HG02798 (cell line): ENCODE measurements at regions not wholly inside any gene's neighbourhood (a gene's known extent, or its start where the extent isn't known, plus 50 kb on each side); places are given as distances from the start of the nearest gene placed in this dataset.

Experiments
- ATAC-seq: cut with Tn5 transposase; IDR thresholded peaks from one replicate; pipeline ENCODE4 v1.9.1; 2021; ENCODE audit warnings: mild to moderate bottlenecking; ENCODE audit not compliant: unreplicated experiment, poor library complexity

DNA sequence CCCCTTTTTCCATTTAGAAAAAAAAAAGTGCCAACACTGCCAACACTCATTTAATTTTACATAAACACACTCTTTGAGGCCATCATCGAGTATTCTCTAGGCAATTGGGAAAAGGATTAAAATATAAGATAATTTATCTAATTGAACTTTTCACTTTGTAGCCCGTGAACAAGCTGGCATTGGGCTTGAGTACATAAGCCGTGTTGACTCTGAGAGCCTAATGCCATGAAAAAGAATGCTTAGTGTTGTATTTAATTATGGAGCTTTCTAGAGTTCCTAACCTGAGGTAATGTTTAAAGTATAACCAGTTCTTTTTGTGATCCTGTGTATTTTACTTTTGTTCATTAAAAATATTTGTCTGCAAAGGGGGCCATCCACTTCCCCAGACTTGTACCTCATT lies 193.8 kb downstream of the LYPLAL1 start:
- no peak for ATAC-seq

- no peak for ATAC-seq
These were observed 191.8 kb downstream of the LYPLAL1 start for GRCh38 chr1:219365451-219365850.

DNA sequence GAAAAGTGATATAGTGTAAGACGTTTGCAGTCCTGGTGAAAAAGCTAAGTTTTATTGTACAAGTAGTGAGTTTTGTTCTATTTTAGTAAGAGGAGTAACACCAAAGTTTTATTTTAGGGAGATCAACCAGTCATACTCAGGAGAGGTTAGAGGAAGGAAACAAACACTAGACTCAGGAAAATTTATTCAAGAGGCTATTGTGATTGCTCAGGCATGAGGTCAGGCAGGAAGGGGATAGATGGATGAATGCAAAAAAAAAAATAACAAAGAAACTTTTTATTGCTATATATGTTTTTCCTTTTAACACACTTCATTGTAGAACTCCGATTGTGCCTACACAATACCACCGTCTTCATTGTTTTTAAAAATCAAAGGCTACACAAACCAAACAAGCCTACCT lies 189.0 kb downstream of the LYPLAL1 start:
- ATAC-seq, result no peak

DNA sequence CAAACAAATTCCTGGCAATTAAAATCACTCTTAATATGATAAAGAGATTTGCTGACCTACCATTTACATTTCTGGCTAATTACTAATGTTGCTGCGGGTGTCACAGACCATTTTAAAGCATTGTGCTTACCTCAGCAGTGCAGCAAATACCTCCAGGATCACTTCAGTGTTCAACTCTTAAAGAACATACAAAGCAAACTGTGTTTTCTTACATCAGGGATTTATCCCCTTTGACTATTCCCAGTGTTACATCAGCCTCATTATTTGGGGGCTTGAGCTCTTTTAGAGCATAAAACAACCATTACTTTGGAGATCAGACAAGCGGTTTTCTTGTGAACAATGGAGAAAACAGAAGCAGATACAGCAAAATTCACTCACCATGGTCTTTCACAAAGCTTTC lies 185.4 kb downstream of the LYPLAL1 start:
- ATAC-seq, result no peak

DNA sequence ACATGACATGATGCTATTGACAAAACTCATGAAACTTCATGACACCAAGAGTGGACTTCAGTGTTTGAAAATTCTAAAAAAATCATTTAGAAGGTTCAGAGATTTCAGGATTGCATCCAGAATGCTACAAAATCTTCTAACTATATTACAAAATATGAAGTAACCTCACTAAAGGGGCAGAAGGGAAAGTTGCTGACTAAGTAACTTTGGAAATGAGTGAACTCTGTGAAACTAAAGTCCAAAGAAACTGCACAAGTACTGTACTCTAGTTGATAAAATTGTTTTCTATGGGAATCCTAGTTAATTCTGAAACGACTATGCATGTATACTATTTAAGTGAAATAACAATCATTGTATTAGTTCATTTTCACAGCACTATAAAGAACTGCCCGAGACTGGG lies 184.4 kb downstream of the LYPLAL1 start:
- no peak for ATAC-seq

DNA sequence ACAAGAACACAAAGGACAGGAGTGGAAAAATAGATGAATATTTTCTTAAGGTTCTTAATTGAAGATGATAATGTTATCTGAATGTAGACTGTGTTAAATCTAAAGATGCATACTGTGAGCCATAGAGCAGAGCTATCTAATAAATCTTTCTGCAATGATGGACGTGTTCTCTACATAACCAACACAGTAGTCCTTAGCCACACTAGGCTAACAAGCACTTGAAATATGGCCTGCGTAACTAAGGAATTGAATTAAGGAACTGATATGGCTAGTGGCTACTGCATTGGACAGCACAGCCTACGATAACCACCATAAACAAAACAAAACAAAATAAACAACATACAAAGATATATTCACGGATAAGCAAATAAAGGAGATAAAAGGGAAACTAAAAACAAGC lies 181.3 kb downstream of the LYPLAL1 start:
- ATAC-seq, result no peak

DNA sequence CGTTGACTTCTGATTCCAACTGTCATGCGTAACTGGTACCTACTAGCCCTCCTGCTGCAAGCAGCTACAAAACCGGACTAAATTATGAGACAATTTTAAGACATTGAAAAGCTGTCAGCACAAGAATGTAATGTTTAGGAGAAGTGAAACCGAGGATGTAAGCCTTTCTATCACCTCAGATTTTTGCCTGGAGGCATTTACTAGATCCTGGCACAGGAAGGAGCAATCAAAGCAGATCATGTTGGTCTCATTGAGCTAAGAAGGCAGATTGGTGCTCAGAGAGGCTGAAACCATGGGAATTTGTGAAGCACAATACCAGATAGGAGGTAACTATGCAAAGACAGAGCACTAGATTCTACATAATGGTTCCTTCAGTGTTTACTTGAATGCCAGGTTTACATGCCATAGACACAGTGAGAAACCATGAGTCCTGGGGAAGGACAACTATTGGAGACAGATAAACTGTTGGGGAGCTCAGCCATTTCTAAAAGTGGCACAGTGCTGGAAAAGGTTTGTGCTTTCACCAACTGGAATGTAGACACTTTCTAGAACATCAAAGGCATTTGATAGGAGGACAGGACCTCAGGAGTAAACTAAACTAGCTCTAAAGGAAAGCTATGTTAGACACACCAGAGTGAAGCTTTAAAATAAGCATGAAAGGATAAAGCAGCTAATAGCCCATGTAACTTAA lies 179.4 kb downstream of the LYPLAL1 start:
- ATAC-seq, result no peak

DNA sequence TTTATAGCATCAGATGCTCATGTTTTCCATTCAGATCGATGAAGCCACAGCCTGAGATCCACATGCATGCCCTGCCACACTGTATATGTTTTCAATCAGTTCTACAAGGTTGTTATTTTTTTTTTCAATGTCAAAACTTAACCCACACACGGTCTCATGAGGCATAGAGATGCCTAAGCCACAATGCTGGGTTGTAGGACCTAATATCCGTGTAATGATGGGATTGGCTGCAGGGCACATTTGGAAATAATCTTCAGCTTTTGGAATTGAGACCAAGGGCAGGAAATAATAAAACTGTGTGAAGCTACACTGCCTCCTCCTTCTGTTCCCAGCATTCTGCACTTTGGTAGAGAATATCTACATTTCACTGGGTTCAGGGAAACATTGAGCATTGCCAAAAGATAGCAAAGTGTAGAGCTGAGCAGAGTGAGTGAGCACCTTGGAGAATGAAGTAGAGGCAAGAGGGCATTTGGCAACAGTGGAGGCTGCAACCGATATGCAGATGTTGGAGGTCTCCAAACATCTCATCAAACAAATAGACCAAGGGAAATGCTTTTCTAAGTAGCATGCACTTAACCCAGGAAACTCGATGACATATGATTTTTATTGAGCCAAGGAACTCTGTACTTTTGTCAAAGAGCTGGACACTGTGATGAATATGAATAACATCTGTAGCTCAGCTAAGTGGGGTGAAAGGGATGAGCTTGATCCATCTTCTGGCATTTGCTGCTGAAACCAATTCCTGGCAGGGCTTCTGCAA lies 176.7 kb downstream of the LYPLAL1 start:
- no peak for ATAC-seq

DNA sequence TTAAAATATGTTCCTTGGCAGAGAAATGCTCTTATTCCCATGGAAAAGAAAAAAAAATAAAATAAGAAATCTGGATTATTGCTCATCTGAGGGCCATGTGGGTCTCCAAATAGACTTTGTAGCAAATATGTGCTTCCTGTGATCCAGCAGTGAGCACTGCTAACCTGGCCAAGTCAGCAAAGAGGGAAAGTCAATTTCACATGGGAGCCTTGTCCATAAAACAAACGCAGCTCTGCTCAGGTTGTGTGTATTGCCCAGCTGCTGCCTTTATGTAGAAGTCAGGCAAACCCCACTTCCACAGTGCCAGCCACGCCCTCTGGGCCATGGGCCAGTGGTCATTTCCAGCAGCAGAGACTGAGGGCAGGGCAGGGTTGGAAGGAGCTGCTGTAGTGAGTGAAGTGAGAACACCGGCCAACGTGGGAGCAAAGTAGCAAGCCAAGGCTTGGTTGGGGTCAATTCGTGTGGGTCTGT lies 174.3 kb downstream of the LYPLAL1 start:
- no peak for ATAC-seq

DNA sequence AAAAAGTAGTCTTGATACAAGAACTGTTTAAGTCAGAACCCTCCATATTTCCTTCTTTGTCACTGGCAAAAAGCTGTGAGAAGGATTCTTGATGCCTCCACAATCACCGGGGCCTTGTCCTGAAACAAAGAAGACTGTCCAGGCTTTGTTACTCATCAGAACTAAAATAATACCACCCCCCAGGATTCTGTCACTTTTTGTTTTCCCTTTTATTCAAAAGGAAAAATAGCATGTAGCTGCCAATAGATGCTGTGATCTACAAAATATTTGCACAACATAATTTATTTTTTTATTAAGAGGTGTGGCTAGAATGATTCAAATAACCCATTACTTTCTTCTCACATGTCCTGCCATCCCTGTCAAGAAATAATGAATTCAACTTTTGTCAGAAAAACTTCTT lies 173.7 kb downstream of the LYPLAL1 start:
- no peak for ATAC-seq

DNA sequence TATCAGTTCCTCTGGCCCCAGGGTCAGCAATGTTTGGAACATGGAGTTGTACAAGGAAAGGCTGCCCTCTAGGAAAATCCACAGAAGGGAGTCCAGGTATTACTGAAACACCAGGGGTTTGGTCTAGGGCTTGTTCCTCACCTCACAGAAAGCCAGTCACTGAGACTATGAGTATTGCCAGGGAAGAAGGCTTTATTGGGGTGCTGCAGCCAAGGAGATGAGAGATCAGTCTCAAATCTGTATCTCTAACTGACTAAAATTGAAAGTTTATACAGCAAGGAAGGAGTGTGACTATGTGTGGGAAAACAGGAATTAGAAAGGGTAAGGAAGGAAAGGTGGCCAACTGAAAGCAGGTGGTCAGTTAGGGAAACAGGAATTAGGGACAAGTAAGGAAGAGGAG lies 172.3 kb downstream of the LYPLAL1 start:
- ATAC-seq, result no peak

DNA sequence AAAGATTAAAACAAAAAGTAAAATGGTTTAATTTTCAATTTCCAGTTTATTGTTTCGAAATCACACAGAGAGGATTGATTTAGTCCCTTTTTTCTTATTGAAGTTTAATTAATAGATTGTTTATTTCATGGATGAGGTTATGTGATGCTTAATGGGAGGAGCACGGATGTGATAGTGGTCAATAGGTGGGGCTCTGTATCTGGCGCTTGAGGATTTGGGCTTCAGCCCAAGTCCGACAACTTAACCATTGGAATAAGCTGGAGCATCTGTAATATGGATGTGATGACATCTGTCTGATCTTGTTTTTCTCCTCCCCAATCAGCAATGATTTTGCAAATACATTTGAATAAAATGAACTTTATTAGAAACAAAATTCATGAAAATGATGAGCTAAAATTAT lies 169.2 kb downstream of the LYPLAL1 start:
- no peak for ATAC-seq

- ATAC-seq, result no peak
These were observed 167.1 kb downstream of the LYPLAL1 start for GRCh38 chr1:219340796-219341195.

DNA sequence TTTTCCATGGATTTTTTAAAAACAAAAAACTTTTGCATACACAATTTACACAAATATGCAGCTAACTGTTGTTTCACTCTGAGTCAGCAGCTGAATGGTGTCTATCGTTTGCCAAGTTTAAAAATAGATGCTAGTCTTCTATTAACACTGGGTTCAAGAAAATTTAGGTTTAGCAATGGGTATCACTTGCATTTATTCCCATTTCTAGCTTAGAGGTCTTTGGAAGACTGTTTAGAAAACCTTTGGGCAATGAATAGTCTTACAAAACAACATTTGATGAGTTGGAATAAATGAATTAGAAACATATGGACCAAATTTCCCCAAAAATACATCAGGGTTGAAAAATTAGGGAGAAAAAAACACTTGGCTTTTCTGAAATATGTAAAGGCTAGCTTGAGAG lies 165.8 kb downstream of the LYPLAL1 start:
- ATAC-seq, result no peak

- ATAC-seq, result no peak
These were observed 163.9 kb downstream of the LYPLAL1 start for GRCh38 chr1:219337588-219337987.

DNA sequence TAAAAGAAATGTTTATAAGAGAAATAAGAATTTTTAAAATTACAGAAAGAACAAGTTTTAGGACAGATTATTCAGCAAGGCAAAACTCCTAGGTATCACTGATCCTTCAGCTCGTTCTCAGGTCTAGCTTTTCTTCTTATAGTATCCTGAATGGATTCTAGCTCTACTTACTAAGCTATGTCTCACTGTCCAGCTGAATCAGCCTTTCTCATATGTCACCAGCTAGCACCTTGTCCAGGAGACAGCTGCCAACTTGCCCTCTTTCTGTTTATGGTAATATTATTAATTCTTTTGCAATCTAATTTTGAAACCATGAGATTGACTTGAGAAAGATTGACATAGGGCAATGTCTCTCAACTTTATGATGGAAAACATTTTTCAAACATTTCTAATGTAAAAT lies 159.9 kb downstream of the LYPLAL1 start:
- no peak for ATAC-seq

GRCh38 chr1:219331424-219331823 lies 157.7 kb downstream of the LYPLAL1 start:
- ATAC-seq, result no peak

- no peak for ATAC-seq
These were observed 157.0 kb downstream of the LYPLAL1 start for GRCh38 chr1:219330669-219331068.

- ATAC-seq, result no peak
These were observed 156.3 kb downstream of the LYPLAL1 start for GRCh38 chr1:219330001-219330400.

GRCh38 chr1:219329578-219329977 lies 155.9 kb downstream of the LYPLAL1 start:
- ATAC-seq, result no peak

DNA sequence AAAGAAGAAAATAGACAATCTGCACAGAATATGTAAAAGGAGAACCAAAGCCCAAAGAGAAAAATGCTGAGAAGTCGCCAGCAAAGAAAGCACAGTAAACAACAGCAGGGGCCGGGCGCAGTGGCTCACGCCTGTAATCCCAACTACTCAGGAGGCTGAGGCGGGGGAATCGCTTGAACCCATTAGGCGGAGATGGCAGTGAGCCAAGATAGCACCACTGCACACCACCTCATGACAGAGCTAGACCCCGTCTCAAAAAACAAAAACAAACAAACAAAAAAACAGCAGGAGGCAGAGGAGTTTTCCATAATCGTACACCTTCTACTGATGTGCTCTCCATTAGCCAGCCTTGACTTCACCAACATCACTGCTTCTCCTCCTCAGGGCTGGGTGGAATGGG lies 153.2 kb downstream of the LYPLAL1 start:
- no peak for ATAC-seq

DNA sequence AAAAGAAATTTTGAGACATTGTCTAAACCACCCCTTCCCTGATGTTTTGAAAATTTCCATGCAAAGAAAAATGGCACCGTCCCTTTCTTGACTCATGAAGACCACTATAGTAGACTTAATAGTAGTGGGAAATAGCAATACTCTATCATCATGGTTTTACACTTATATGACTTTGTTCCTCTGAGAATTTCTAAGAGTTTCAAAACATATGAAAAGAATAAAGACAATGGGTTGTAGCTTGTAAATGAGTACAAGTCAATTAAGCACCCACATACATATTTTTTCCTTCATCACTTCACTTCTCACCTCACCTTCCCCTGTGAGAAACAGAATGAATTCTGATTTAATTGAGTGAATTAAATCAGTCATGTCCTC lies 151.7 kb downstream of the LYPLAL1 start:
- no peak for ATAC-seq
